Activated gamma-delta T cell treated with anti-CD3 and anti-CD28 coated beads, Interleukin-2, amount 50 U/mL, for 16 hours (primary cell): ENCODE measurements at regions not wholly inside any gene's neighbourhood (a gene's known extent, or its start where the extent isn't known, plus 50 kb on each side); places are given as distances from the start of the nearest gene placed in this dataset.
"Not testable (repeated sequence)": the region's sequence is repeated elsewhere in the genome, so short reads cannot be mapped to it uniquely, and the experiment has no call there.

Experiments
- DNase-seq: peaks from one replicate; pipeline ENCODE4 v3.0.0-alpha.2; 2020; ENCODE audit warnings: low read depth

DNA sequence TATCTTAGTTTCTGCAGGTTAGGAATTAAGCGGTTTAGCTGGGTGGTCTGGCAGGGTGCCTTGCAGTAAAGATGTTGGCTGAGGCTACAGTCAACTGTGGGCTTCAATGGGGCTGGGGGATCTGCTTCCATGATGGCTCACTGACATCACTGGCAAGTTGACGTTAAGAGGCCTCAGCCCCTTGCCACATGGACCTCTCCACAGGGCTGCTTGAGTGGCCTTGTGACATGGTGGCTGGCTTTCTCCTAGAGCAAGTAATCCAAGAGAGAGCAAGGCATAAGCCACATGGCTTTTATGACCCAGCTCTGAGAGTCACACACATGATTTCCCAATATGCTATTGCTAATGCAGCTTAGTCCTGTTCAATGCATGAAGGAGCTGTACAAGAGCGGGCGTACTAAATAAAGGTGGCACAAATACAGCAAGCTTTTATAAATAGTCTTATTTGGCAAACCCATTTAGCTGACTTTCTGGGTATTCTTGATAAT is 109.1 kb downstream of the SEPTIN7 start:
- no peak for DNase-seq

DNA sequence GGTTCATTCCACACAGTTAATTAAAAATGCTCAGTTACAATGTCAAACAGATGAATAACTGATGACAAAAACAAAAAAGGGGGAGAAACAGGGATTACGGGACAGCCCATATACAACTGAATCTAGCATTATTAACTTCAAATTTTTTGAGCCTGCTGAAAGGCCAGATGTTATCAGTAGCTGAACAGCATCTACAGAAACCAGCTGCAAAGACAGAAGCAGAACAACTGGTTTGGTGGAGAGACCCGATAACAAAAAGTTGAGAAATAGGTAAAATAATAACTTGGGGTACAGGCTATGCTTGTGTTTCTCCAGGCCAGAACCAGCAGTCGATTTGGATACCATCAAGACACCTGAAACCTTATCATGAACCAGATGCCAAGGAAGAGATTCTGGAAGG is 109.8 kb downstream of the SEPTIN7 start:
- not testable (repeated sequence) for DNase-seq

DNA sequence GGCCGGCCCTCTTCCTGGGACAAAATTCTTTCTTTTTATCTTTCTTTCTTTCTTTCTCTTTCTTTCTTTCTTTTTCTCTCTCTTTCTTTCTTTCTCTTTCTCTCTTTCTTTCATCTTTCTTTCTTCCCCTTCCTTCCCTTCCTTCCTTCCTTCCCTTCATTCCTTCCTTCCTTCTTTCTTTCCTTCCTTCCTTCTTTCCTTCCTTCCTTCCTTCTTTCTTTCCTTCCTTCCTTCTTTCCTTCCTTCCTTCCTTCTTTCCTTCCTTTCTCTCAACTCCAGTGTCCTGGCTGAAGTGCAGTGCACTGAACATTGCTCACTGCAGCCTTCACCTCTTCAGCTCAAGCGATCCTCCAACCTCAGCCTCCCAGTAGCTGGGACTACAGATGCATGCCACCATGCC is 112.5 kb downstream of the SEPTIN7 start:
- not testable (repeated sequence) for DNase-seq

DNA sequence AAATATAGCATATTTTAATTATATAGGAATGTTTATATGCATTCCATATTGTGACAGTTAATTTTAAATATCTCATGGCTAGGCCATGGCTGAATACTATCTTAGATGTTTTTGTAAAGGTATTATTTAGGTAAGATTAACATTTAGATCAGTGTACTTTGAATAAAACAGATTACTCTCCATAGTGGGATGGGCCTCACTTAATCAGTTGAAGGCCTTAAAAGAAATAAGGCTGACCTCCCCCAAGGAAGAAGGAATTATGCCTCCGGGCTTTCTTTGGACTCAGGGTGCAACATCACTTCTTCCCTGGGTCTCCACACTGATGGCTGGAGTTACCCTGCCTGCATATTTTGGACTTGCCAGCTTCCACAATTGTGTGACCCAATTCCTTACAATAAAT is 113.4 kb downstream of the SEPTIN7 start:
- not testable (repeated sequence) for DNase-seq

DNA sequence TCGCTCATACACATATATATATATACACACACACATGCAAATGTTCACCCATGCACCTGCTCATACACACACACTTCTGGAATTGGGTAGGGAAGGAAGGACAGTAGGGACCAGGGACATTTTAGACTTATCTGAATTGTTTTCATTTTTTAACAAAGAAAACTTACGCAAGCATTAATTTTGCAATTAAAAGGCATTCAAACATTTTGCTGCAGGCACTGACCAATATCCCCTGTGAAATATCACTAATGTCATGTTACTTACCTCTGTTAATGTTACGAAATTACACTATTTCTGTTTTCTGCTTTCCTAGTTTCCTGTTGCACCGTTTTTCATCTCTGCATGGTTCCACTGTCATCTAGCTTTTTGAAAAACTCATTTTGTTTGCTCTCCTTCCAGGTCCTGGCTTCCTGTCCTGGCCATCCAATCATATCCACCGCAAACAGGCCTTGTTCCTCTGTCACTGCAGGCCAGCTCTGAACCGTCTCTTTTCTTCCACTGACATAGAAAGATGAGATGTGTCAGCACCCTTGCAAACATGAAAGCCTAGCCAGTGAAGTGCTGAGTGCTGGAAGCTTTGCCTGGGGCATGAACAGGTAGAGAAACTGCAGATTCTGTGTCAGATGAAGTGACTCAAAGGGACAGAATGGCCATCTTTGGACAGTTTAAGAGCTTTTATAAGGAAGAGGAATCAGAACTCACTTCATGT is 114.5 kb downstream of the SEPTIN7 start:
- DNase-seq, result not testable (repeated sequence)

DNA sequence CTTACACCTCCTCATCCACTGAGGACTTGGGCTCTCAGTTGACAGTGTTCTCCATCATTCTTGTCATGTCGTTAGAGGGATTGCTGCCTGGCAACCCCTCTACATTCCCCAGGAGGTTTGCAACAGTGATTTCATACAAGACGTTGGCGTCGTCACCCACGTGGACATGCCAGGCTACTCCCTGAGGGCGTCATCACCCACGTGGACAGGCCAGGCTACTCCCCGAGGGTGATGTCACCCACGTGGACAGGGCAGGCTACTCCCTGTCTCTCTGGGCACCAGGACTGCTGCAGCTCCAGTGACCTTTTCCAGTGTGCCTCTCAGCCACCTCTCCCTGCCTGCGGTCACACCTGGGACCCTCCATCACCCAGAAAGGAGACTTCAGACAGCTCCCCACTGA is 117.4 kb downstream of the SEPTIN7 start:
- not testable (repeated sequence) for DNase-seq

DNA sequence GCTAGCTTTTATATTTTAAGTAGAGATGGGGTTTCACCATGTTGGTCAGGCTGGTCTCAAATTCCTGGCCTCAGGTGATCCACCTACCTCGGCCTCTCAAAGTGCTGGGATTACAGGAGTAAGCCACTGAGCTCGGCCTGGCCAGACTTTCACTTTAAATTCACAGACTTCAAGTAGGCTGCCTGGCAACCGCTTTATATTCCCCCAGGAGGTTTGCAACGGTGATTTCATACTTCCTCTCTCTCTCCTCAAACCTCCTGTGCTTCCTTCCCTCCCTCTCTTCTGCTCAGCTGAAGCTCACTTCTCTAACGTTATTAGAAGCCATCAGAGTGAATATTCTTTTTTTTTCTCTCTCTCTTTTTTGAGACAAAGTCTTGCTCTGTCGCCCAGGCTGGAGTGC is 118.8 kb downstream of the SEPTIN7 start:
- DNase-seq, result not testable (repeated sequence)

DNA sequence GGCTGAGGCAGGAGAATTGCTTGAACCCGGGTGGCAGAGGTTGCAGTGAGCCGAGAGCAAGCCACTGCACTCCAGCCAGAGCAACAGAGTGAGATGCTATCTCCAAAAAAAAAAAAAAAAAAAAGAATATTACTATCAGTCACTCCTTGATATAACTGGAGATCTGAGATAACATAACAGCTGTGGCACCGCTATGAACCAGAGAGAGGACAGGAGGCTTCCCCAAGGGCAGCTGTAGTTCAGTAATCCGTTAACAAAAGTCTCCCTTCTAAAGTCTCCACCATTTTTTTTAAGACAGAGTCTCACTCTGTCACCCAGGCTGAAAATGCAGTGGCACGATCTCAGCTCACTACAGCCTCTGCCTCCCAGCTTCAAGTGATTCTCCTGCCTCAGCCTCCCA is 120.5 kb downstream of the SEPTIN7 start:
- DNase-seq, result not testable (repeated sequence)

DNA sequence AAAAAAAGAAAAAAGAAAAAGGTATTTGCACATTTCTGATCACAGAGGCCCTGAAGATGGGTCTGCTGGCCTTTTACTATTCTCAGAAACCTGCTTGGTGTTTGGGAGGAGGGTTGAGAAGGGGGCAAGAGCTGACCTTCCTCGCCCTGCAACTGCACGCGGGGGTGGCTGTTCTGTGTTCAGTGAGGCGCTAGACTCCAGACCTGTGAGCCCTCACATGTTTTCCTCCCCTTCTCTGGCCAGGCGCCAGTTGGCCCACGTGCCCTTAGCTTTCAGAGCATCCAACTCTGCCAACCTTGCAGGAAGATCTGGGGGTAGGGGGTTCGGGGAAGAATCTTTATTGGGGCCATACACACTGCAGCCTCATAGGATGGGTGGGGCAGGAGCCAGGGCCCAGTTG is 123.8 kb downstream of the SEPTIN7 start:
- not testable (repeated sequence) for DNase-seq

DNA sequence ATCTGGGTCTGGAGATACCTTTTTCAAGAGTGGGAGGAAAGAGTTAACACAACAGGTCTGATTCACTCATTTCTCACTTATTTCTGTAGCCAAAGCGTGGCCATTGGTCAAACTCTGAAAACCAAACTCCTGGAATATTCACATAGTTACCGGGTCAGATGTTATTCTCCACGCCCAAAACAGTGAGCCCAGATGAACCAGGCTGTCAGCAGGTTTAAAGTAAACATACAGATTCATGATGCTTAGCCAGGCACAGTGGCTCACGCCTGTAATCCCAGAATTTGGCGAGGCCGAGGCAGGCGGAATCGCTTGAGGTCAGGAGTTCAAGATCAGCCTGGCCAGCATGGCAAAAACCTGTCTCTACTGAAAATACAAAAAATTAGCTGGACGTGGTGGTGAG is 126.1 kb downstream of the SEPTIN7 start:
- not testable (repeated sequence) for DNase-seq

DNA sequence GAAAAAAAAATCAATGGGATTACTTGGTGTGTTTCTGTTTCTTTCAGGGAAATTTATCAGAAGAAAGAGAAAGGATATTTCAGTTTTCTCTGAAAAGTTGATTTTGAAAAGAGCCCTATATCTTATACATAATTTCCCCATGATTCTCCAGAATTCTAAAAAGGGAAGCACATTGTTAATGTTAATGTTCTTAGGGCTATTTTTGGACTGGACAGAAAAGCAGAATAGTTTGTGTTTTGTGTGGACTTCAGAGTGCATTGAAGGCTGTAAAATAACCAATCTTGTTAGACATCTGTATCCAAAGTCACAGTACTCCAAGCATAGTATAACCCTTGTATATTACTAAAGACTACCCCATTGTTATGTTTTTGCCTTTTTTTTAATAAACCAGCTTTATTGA is 130.3 kb downstream of the SEPTIN7 start:
- DNase-seq, result not testable (repeated sequence)

DNA sequence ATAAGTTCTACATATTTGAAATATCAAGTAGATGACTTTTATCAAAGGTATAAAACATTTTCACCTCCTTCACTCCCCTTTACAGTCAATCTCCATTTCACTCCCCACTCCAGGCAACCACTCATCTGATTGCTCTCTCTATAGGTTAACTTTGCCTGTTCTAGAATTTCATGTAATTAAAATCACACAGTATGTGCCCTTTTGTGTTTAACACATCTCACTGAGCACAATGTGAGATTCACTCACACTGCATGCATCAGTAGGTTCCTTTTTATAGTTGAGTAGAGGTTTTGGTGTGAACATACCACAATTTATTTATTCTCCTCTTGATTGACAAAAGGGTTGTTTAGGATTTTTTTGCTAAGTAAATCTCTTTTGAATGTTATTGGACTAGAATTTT is 130.7 kb downstream of the SEPTIN7 start:
- DNase-seq, result not testable (repeated sequence)

DNA sequence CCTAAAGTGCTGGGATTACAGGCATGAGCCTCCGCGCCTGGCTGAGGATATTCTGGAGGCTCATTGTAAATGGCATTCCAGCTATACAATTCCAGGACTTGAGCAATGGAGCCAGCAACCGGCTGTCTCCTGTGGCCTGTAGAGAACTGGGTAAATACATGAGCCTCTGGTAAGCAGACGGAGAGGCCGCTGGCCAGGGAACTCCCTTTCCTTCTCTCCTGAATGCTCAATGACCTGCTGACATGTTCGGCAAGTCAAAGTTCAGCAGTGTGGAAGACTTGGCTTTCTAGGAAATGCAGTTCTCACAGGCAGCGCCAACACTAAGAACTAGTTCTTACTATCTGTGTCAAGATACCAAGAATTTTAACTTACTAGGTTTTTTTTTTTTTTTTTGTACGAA is 139.8 kb downstream of the SEPTIN7 start:
- not testable (repeated sequence) for DNase-seq

DNA sequence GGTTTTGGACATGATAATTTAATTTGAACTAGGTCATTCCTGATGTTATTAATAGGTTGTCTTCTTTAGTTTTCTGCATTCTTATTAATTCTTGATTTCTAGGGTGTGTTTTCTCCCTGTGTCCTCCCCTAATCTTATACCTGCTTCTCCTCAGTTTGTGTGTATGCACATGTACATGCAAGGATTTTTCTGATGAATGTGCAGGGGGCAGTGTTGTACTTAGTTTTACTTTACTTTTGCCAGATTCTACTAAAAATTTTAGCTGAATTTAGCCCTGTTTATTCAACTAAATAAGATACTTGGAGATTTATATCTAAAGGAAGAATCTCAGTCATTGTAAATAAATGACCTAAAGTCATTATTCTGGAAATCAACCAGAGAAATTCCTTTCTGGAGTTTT is 144.8 kb downstream of the SEPTIN7 start:
- DNase-seq, result not testable (repeated sequence)

DNA sequence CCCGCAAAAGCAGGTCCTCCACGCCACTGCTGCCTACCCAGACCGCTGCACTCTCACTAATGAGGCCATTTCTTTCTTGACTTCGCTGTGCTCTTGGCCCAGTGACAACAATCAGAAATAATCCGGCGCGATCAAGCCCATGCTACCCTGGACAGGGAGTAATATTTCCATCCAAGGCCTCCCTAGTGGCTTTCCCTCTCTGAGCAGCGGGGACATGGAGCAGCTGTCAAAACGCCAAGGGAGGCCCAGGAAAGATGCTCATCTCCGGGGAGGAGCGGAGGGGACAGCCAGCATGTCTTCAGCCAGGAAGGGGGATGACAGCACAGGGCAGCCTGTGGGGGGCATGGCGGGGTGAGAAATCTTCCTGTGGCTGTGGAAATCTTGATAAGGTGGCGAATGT is 154.9 kb downstream of the SEPTIN7 start:
- DNase-seq, result not testable (repeated sequence)

DNA sequence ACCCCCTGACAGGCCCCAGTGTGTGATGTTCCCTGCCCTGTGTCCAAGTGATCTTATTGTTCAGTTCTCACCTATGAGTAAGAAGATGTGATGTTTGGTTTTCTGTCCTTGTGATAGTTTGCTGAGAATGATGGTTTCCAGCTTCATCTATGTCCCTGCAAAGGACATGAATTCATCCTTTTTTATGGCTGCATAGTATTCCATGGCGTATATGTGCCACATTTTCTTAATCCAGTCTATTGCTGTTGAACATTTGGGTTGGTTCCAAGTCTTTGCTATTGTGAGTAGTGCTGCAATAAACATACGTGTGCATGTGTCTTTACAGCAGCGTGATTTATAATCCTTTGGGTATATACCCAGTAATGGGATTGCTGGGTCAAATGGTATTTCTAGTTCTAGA is 156.1 kb downstream of the SEPTIN7 start:
- not testable (repeated sequence) for DNase-seq

DNA sequence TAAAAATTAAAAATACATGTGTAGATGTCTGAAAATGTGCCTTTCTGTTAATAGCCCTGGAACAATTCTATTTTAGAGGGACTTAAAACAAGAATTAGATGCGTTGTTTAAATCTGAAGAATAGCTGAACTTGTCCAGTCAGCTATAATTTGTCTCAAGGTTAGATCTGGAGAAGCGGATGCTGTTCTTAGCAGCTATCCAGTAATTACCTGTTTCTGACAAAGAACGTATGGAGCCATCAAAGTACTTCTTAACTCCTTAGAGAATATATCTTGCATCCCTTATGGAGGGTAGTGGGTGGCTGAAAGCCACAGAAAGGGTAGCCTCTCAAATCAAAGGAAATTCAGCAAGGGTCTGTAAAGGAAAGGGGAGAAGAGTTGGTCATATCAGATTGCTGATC is 160.4 kb downstream of the SEPTIN7 start:
- not testable (repeated sequence) for DNase-seq

DNA sequence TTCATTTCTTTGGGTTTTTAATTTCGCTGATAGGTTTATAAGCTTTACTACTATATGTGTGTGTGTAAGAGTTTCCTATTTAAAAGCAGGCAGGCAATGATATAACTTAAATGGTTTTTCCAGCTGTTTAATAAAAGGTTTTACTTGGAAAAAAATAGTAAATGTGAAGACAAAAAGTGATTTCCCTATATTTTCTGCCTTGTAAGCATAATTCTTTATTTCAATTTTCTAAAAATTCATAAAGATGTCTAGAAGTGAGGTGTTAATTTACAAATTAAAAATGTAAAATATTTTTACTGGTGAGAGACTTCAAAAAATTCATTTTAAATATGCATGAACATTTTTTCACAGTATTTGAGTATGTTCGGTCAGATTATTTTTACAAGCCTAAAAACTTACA is 161.8 kb downstream of the SEPTIN7 start:
- not testable (repeated sequence) for DNase-seq

DNA sequence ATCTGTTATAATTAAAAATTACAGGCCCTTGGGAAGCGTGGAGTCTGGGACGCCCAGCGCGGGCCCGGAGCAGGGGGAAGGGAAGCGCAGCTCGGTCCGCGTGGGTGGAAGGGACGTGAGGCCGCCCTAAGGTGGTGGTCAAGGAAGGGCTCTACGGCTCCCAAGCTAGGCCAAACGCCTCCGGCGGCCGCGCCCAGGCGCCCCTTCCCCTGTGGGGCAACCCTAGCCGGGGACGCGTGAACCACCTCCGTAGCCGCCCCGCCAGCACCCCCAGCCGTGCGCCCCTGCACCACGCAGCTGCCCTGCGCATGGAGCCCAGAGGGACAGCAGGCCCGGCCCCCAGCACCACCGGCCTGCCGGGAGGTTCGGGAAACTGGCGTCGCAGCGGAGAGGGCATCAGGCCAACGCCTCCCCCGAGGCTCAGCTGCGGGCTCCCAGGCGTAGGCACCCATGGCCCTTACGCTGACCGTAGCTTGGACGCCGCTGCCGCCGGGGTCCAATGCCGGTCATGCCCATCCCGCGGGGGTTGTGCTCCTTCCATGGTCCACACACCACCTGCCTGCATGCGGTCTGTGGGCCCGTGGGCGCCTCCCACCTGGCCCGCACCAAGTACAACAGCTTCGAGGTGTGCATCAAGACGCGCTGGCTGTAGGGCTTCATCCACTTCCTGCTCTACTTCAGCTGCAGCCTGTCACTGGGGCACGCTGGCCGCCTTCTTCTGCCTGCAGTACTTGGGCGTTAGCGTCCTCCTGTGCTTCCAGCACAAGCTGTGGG is 166.7 kb downstream of the SEPTIN7 start:
- DNase-seq, result no peak

DNA sequence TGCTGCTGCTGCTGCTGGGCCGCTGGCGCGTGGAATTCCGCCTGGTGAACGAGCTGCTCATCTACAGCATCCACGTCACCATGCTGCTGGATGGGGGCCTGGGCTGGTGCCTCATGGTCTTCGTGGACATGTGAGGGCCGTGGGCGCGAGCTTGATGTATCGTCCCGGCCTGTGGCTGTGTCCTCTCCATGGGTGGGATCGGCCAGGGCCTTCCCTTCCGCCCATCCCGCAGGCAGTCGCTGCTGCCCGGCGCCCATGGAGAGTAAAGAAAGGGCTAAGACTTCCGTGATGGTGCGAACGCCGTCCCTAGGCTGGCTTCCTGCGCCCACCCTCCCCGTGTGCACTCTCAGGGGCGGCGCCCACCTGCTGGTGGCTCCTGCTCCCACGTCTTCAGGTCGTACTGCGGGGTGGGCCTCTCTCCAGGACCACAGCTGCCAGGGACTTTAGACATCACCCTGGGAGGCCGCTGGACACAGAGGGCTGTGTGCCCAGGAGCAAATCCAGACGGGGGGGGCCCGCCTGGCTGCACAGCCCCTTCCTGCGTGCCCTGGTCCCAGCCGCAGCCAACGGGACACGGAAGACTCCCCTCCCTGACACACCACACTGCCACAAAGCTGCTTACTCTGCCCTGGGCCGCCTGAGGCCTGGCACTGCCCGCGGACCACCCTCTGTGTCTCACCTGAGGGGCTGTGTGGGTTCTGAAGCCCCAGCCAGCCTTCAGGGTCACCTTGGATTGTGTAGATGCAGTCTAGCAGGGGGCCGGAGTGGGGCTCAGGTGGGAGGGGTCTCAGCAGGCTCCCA is 167.5 kb downstream of the SEPTIN7 start:
- no peak for DNase-seq

DNA sequence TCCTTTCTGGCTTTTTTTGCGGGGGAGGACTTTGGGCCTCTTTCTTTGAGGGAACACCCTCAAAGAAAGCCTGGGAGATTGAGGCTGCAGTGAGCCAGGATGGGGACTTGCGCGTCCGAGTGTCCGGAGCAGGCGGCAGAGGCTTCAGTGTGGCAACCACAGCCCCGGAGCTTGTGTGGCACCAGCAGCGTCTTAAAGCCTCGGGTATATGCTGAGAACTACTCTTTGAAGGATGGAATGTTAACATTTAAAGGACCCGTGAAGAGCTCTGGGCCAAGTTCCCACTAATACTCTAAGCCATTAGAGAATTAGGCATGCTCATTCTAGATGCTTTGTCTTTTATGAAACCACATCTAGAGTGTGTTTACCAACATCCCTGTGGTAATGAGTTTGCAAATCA is 168.2 kb downstream of the SEPTIN7 start:
- DNase-seq, result no peak

DNA sequence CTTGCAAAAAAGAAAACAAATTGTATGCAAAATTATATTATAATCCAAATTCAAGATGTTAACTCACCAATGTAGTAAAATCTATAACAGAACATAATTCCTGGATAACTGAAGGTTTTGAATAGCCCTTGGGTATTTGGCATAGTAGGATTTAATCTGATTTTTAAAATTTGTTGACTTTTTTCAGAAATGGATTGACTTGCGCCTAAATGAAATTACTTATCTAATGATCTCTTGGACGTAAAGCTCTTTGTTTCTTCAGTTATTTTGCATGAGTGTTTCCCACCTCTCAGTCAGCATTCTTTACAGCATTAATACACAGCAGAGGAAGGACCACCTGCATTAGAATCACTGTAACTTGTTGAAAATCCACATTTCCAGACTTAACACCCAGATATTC is 169.6 kb downstream of the SEPTIN7 start:
- DNase-seq, result no peak
